Activated CD4-positive, alpha-beta T cell treated with anti-CD3 and anti-CD28 coated beads for 4 hours (primary cell): ENCODE measurements at regions not wholly inside any gene's neighbourhood (a gene's known extent, or its start where the extent isn't known, plus 50 kb on each side); places are given as distances from the start of the nearest gene placed in this dataset.
"Not testable (repeated sequence)": the region's sequence is repeated elsewhere in the genome, so short reads cannot be mapped to it uniquely, and the experiment has no call there.

ENCODE experiments used
- DNase-seq, 2 donors: peaks; one replicate each; pipeline ENCODE4 v3.0.0-alpha.2; 2020

GRCh38 chr10:14423111-14423744 lies 92.5 kb upstream of the FRMD4A start:
- no peak for DNase-seq

DNA sequence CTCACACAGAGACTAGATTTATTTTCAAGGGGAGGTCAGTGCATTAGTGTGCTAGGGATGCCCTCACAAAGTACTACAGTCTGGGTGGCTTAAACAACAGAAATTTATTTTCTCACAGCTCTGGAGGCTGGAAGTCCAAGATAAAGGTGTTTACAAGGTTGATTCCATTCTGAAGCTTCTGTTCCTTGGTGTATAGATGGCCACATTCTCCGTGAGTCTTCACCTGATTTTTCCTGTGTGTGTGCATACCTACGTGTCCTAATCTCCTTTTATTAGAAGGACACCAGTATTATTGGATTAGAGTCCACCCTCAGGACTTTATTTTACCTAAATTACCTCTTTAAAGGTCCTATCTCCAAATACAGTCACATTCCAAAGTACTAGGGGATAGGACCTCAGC lies 91.7 kb upstream of the FRMD4A start:
- no peak for DNase-seq

- no peak for DNase-seq
Measured at GRCh38 chr10:14421941-14422340, 91.2 kb upstream of the FRMD4A start.

GRCh38 chr10:14417336-14417735 lies 86.6 kb upstream of the FRMD4A start:
- not testable (repeated sequence) for DNase-seq

GRCh38 chr10:14416308-14416700 lies 85.6 kb upstream of the FRMD4A start:
- DNase-seq: no peak

DNA sequence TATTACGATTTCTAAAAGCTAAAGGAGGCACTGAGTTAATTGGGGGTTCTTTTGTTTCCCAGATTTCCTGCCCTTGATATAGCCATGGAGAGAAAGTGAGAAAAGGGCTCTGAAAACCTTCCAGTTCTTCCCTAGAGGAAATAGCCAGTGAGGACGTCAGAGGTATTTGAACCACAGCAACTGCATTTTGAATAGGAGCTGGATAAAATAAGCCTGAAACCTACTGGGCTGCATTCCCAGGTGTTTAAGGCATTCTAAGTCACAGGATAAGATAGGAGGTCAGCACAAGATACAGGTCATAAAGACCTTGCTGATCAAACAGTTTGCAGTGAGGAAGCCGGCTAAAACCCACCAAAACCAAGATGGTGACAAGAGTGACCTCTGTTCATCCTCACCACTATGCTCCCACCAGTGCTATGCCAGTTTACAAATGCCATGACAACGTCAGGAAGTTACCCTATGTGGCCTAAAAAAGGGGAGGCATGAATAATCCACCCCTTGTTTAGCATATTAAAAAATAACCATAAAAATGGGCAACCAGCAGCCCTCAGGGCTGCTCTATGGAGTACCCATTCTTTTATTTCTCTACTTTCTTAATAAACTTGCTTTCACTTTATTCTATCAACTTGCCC lies 85.1 kb upstream of the FRMD4A start:
- DNase-seq: no peak

DNA sequence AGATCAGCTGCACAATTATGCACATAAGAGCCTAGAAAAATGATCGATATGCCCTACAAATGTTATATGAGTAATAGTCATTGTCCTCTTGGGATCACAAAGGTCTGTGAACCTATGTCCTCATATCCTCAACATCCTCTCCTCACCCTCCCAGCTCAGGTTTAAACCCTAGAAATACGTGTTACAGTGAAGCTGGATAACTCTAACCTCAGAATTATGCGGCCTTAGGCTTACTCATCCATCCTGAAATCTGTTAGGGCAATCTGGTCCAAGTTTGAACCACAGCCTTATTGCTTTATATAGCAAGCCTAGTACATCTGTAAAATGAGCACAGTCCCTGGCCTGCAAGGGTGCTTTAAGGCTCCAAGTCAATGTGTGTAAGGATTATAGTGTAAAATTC lies 84.2 kb upstream of the FRMD4A start:
- DNase-seq: no peak

DNA sequence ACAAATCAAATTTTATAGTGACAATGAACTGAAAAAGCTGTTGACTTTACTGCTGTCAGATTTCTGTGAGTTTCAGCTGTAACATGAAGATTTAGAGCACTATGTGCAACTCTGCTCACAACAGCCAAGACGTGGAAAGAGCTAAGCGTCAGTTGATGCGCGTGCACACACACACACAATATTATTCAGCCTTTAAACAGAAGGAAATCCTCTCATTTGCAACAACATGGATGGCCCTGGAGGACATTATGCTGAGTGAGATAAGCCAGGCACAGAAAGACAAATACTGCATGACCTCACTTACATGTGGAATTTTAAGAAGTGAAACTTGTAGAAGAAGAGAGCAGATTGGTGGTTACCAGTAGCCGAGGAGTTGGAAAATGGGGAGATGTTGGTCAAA lies 82.8 kb upstream of the FRMD4A start:
- no peak for DNase-seq

DNA sequence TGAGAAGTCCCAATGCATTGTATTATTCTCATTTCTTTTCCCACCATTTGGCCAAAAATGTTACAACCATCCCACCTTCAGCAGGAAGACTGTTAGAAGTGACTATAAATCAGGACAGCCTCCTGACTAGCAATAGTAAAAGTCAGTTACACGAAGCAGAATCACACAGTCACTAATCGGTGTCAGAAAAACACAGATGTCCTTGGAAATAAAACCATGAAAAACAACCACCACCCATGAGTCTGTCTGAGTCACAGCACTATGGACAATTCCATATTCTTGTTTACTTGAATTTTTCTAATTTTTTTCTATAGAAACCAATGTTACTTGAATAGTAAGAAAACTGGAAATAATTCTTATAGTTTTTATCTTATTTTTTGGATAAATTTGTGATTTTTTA lies 81.9 kb upstream of the FRMD4A start:
- no peak for DNase-seq

GRCh38 chr10:14409856-14410458 lies 79.2 kb upstream of the FRMD4A start:
- DNase-seq: no peak

DNA sequence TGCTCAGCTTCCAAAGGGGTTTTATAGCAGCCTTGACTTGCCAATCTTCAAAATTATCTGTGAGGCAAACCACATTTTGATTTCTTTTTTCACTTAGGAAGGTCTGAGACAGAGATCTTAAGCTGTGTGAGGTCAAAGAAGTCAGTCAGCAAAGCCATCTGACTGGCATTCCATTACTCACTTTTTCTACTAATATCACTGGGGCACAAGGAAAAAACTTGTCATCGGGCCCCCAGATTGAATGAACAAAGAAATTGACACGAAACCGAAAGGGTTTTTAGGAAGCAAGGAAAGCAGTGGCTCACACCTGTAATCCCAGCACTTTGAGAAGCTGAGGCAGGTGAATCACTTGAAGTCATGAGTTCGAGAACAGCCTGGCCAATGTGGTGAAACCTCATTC lies 78.5 kb upstream of the FRMD4A start:
- peak; percentile 35 to 39 for DNase-seq

DNA sequence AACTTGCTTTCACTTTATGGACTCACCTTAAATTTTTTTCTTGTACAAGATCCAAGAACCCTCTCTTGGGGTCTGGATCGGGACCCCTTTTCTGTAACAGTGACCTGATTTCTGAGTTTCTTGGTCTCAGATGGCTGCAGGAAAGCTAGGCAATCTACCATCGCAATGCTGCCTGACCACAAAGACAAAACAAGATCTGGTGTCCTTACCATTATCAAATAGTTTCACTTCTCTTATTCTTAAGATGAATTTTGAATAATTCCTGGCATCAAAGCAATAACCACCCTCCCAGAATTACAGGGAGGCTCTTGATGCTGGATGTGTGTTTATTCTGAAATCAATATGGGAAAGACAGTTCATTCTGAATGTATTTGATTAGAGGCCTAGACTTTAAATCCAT lies 77.4 kb upstream of the FRMD4A start:
- DNase-seq: no peak

- no peak for DNase-seq
Measured at GRCh38 chr10:14407567-14407966, 76.8 kb upstream of the FRMD4A start.

DNA sequence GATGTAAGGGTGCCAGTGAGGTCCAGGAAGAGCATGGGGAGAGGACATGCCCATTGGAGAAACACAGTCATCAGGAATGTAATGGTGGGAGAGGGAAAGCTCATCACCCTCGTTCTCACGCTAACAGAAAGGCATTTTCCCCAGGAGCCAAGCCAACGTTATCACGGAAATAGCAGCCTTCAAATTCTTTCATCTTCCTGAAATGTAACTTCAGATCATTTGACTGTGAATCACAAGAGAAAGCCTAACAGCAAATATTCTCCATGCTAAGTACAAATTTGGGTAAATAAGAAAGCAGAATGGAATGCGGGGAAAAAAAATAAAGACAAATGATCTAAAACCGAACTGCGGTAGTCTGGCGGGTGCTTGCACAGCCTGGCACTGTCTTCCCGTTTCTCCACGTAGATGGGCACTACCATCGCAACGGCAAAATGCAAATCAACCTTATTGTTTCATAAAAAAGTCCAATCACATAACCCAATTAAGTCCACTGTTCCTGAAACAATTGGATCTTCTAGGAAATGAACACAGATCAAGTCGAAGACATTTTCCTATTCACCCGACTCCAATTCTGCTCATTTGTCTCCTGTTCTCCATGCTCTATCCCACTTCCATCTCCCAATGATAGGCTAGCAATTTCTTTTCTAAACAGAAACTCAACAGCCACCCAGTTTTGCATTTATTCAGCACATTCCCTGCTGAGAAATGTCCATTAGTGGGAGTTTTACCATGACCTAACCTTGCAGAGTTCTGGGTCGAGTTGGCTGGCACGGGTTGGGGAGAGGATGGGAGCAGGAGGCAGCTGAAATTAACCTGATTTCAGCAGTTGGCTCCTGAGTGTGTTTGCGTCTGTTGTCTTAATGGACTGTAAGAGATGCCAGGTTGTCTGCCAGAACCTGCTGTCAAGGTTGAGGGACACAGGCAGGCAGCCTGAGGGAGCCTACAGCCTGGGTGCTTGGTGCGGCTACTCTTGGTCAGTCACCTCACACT lies 74.6 kb upstream of the FRMD4A start:
- no peak for DNase-seq

DNA sequence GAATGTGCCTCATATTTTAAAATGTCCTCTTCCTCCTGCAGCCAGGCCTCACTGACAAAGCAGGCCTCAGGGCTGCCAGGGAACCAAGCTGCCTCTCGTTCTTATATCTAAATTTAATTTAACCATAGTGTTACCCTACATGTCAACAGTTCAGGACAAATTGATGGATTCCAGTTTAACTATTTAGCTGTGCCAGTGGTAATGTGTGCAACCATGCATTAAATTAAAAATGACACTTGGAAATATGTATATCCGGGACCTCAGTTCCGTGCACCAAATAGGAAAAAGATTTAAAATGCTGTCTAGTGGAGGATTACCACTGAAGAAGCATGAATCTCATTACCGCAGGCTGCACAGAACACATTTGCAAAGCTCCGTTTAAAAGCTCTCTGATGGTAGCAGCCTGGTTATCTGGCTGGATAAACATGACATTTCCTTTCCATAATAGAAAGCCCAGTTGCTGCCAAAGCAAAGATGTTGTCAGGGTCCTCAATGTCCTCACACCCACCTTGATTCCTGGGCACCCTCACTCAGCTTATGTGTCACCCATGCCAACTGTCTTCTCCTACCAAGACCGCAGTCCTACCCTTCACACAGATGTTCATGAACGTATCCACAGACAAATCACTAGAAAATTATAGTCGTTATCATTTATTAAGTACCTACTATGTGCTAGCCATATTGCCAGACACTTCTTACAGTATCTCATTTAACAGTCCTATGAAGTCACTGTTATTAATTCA lies 73.3 kb upstream of the FRMD4A start:
- DNase-seq: no peak

DNA sequence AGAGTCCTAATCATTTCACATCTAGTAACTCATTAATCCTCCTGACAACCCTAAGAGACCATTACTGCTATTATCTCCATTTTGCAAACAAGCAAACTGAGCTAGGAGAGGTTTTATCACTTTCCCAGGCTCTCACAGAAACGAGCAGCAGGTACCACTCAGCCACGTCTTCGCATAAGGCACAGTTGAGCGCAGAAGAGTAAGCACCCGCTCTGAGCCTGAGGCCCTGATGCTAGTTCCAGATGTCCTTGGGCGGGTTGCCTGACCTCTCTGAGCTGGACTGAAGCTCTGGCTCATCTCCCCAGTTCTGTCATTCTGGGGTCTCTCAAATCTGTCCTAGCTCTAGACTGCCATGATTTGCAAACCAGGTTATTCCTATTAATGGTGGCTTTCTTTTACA lies 72.6 kb upstream of the FRMD4A start:
- DNase-seq: no peak

DNA sequence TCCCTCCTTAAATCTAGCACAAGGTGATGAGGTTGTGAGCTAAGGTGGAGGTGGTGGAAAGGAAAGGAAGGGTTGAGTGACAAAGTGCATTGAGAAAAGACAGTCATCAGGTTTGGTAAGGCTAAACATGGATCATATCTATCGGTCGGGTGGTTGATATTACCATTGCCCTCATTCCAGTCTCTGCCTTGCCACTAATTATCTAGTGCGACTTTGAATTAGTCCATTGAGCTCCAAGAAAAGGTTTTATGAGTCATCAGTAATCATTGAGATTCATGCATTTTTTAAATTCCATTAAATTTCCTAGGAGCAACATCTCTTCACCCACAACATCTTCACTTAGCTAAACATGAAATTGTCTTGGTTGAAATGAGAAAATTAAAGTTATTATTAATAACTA lies 68.9 kb upstream of the FRMD4A start:
- no peak for DNase-seq

DNA sequence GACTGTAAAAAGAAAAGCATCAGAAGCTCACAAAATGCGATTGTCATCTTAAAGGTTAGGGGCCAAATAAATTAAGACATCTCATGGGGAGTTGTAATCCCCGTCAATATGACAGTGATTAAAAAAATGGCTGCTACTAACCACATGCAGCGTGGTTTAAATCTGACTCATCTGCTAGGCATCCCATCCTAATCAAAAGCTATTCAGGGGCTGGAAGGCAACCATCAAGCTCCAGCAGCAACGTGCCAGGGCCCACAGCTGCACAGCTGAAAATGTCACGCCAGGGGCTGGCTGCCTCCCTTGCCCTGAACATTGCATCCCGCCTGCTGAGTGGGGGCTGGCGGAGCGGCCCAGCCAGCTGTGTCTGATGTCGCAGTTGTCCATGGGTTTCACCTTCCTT lies 66.3 kb upstream of the FRMD4A start:
- no peak for DNase-seq

- DNase-seq: no peak
Measured at GRCh38 chr10:14396411-14397048, 65.8 kb upstream of the FRMD4A start.

DNA sequence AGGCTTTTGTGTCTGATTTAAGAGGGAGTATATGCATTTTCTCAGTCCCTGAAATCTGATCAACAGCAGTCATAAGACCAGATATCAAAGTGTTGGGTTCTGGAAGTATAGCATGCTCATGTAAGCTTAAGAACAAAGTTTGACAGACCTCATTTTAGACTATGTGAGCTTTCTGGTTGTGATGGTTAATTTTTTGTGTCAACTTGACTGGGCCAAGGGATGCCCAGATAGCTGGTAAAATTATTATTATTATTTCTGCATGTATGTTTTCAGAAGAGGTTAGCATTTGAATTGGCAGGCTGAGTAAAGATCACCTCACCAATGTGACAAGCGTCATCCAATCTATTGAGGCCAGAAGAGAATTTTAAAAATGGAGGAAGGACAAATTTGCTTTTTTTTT lies 63.5 kb upstream of the FRMD4A start:
- no peak for DNase-seq

GRCh38 chr10:14391342-14391741 lies 60.6 kb upstream of the FRMD4A start:
- no peak for DNase-seq

GRCh38 chr10:14389981-14390590 lies 59.4 kb upstream of the FRMD4A start:
- no peak for DNase-seq
